Skeletal muscle tissue (tissue), 3 donors: ENCODE measurements at regions not wholly inside any gene's neighbourhood (a gene's known extent, or its start where the extent isn't known, plus 50 kb on each side); places are given as distances from the start of the nearest gene placed in this dataset.

Source experiments
- H3K27ac ChIP-seq: one replicate; pipeline ENCODE4 v1.7.0; 2013; ENCODE audit warnings: mild to moderate bottlenecking, low read depth, low read length, inconsistent platforms
- H3K27me3 ChIP-seq, 3 donors: one replicate each; pipeline ENCODE4 v1.7.0; 2013; ENCODE audit warnings: low read length in 3 of 3; ENCODE audit not compliant: control insufficient read depth in 3 of 3, insufficient read depth in 3 of 3
- H3K36me3 ChIP-seq, 3 donors: one replicate each; pipeline ENCODE4 v1.7.0; 2013; ENCODE audit warnings: low read length in 3 of 3; ENCODE audit not compliant: control insufficient read depth in 3 of 3, insufficient read depth in 3 of 3
- H3K4me1 ChIP-seq, 3 donors: one replicate each; pipeline ENCODE4 v1.7.0; 2013; ENCODE audit warnings: low read length in 3 of 3, mild to moderate bottlenecking in 3 of 3; ENCODE audit not compliant: control insufficient read depth in 3 of 3, insufficient read depth in 3 of 3
- H3K4me3 ChIP-seq, 3 donors: one replicate each; pipeline ENCODE4 v1.7.0; 2013; ENCODE audit warnings: low read length in 3 of 3
- H3K9ac ChIP-seq, 3 donors: one replicate each; pipeline ENCODE4 v1.7.0; 2013; ENCODE audit warnings: low read length in 3 of 3, mild to moderate bottlenecking in 3 of 3, moderate library complexity in 2 of 3, low read depth in 1 of 3
- H3K9me3 ChIP-seq, 3 donors: one replicate each; pipeline ENCODE4 v1.7.0; 2013; ENCODE audit warnings: low read length in 3 of 3; ENCODE audit not compliant: control insufficient read depth in 3 of 3
- donor health status: Osteomylitis.

DNA sequence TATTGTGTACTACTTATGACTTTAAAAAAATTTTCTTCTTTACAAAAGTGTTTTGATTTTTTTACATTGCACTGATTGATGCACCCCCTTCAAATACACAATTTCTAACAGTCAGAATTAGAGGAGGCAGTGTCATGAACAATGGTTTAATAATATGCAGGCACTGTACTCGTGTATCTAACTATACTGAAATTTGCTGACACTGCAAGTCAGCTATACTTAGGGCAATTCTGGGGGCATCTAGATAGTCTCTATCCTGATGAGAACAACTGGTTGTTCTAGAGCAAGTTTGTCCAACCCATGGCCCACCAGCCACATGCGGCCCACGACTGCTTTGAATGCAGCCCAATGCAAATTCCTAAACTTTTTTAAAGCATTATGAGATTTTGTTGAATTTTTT is 375.6 kb downstream of the BCKDHB start:
- Histone ChIP-seq H3K27ac (no peak overlapping the region), H3K4me3 (no peak overlapping the region), H3K27me3 (no peaks in the 10 kb centered on the region), H3K9ac (no peak overlapping the region), H3K9me3 (no peaks in the 10 kb centered on the region), H3K36me3 (no peaks in the 10 kb centered on the region), H3K4me1 (no peaks in the 10 kb centered on the region)

DNA sequence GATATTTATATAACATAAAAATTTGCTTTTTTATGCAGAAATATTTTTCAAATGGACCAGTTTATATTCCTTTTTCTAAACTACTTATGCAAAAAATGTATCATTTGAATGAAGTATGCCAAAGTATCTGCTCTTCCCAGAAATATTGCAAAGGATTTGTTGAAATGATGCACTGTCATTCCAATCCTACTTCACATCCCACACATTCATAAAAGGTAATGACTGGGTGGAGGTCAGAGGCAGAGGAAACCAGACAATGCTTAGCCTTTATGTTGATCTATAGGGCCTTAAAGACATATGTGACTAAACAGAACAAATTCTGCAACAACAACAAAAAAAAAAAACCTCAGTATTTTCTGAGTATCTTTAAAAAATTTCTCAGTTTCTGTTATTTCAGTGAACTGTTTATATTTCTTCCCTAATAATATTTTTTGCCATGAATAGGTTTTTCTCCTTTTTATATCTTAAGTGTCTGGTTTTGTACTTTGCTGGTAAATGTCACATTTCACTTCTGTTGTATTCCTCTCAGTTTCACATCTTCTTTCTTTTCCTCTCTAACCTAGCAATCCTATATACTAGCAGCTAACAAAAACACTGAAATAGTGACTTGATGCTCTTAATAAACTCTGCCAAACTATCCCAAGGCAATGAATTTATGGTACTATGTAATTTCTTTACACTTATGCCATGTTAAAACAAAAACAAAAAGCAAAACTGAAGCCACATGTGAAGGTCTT is 374.1 kb downstream of the BCKDHB start:
- H3K9me3 ChIP-seq: no peaks in the 10 kb centered on the region

DNA sequence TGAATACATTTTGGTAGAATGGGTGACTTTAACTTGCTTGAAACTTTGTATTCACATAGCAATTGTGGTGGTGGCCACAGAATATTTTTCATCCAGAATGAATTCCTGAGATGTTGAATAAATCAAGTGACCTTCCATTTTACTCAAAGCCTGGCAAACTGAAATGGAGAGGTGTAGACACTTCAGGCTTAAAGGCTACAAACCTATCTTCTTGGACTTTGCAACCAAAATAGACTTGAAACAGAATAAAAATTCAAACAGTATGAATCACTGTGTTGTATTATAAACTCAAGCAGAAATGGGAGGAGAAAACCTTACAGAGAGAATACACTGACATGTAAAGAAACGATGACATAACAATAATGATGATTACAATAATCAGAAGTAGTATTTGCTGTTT is 371.6 kb downstream of the BCKDHB start:
- no peaks in the 10 kb centered on the region for H3K27me3 ChIP-seq
- H3K4me1 ChIP-seq: no peaks in the 10 kb centered on the region
- H3K9ac ChIP-seq: no peak overlapping the region
- H3K27ac ChIP-seq: no peak overlapping the region
- no peaks in the 10 kb centered on the region for H3K36me3 ChIP-seq
- no peak overlapping the region for H3K4me3 ChIP-seq
- H3K9me3 ChIP-seq: no peaks in the 10 kb centered on the region

More for the DNA sequence above, 374.1 kb downstream of the BCKDHB start:
- Histone ChIP-seq H3K4me3 (no peak overlapping the region), H3K36me3 (no peaks in the 10 kb centered on the region), H3K27me3 (no peaks in the 10 kb centered on the region), H3K4me1 (no peaks in the 10 kb centered on the region), H3K9ac (no peak overlapping the region), H3K27ac (no peak overlapping the region)

- H3K4me1 ChIP-seq: no peaks in the 10 kb centered on the region
Measured at GRCh38 chr6:80477591-80477990, 371.1 kb downstream of the BCKDHB start.

GRCh38 chr6:80472271-80472670 is 365.8 kb downstream of the BCKDHB start:
- Histone ChIP-seq H3K4me1 (no peaks in the 10 kb centered on the region), H3K27me3 (no peaks in the 10 kb centered on the region), H3K9me3 (no peaks in the 10 kb centered on the region), H3K4me3 (no peak overlapping the region), H3K9ac (no peak overlapping the region), H3K27ac (no peak overlapping the region), H3K36me3 (no peaks in the 10 kb centered on the region)

More at GRCh38 chr6:80477591-80477990, 371.1 kb downstream of the BCKDHB start:
- H3K9ac ChIP-seq: no peak overlapping the region
- H3K27me3 ChIP-seq: no peaks in the 10 kb centered on the region
- H3K4me3 ChIP-seq: no peak overlapping the region
- no peak overlapping the region for H3K27ac ChIP-seq
- H3K9me3 ChIP-seq: no peaks in the 10 kb centered on the region
- H3K36me3 ChIP-seq: no peaks in the 10 kb centered on the region

DNA sequence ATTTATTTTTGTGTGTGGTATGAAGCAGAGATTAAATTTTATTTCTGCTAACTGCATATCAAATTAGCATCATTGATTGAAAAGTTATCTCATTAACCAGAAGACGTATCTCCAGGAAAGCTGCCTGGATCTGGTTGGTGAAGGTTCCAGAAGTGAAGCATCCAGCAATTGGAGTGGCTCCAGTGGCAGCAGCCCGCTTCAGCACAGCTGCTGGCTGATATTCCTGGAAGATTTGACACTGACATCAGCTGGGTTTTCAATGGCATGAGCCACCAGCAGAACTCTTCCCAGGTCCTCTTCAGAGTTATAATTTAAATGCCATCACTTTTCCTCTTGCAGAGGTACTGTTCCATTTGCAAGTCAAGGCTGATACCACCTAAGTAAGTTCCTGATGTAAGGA is 363.5 kb downstream of the BCKDHB start:
- no peak overlapping the region for H3K27ac ChIP-seq
- no peak overlapping the region for H3K4me3 ChIP-seq
- H3K27me3 ChIP-seq: no peaks in the 10 kb centered on the region
- H3K9ac ChIP-seq: no peak overlapping the region
- H3K4me1 ChIP-seq: peaks cover 0 to under 1% (median 0%) of the 10 kb centered on the region in 3 donors
- H3K36me3 ChIP-seq: no peaks in the 10 kb centered on the region
- no peaks in the 10 kb centered on the region for H3K9me3 ChIP-seq

GRCh38 chr6:80468398-80468797 is 361.9 kb downstream of the BCKDHB start:
- Histone ChIP-seq H3K27me3 (no peaks in the 10 kb centered on the region), H3K4me1 (peaks cover 0 to 2% (median 0%) of the 10 kb centered on the region in 3 donors), H3K36me3 (no peaks in the 10 kb centered on the region), H3K9me3 (no peaks in the 10 kb centered on the region), H3K27ac (no peak overlapping the region), H3K9ac (no peak overlapping the region), H3K4me3 (no peak overlapping the region)

- peaks cover 0 to 2% (median 0%) of the 10 kb centered on the region in 3 donors for H3K4me1 ChIP-seq
- no peak overlapping the region for H3K27ac ChIP-seq
- no peaks in the 10 kb centered on the region for H3K27me3 ChIP-seq
- H3K9ac ChIP-seq: no peak overlapping the region
- H3K36me3 ChIP-seq: no peaks in the 10 kb centered on the region
- H3K4me3 ChIP-seq: no peak overlapping the region
- no peaks in the 10 kb centered on the region for H3K9me3 ChIP-seq
Measured at GRCh38 chr6:80467408-80467807, 360.9 kb downstream of the BCKDHB start.

- Histone ChIP-seq H3K9ac (no peak overlapping the region), H3K4me1 (peaks cover 0 to 2% (median 0%) of the 10 kb centered on the region in 3 donors), H3K27ac (no peak overlapping the region), H3K27me3 (no peaks in the 10 kb centered on the region), H3K9me3 (no peaks in the 10 kb centered on the region), H3K4me3 (no peak overlapping the region), H3K36me3 (no peaks in the 10 kb centered on the region)
Measured at GRCh38 chr6:80466981-80467380, 360.5 kb downstream of the BCKDHB start.

- Histone ChIP-seq H3K9ac (no peak overlapping the region), H3K36me3 (no peaks in the 10 kb centered on the region), H3K4me3 (no peak overlapping the region), H3K9me3 (no peaks in the 10 kb centered on the region), H3K27ac (no peak overlapping the region), H3K27me3 (no peaks in the 10 kb centered on the region), H3K4me1 (peaks cover 0 to 2% (median 0%) of the 10 kb centered on the region in 3 donors)
Measured at GRCh38 chr6:80465513-80465912, 359.0 kb downstream of the BCKDHB start.
